ENCODE measurements at regions not wholly inside any gene's neighbourhood (a gene's known extent, or its start where the extent isn't known, plus 50 kb on each side); places are given as distances from the start of the nearest gene placed in this dataset.
"Not testable (repeated sequence)": the region's sequence is repeated elsewhere in the genome, so short reads cannot be mapped to it uniquely, and the experiment has no call there.

DNA sequence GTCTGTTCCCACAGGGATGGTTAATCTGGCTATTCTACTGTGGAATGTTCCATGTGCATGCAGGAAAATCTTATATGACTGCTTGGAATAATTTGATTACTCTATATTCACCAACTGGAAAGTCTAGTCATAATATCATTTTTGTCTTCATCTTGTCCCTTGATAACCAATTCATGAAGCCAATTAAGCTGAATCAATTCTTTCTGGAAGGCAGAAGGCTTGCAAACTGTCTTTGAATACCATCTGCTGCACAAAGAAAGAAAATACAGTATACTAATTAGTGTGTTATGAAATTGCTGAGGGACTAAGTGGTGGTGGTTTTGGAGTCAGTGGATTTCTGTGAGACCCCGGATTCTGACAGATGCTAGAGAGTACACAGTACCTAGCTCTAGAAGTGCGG lies 546.5 kb upstream of the MIS18BP1 start:
- Histone ChIP-seq H3K27ac (ENCODE audit: low read depth in 1 of 3, low read length in 2 of 3) (no peak overlapping the region), H3K36me3 (ENCODE audit: control insufficient read depth in 3 of 3, insufficient read depth in 2 of 3, low read depth in 1 of 3, low read length in 3 of 3) (no peaks in the 10 kb centered on the region), H3K27me3 (ENCODE audit: control insufficient read depth in 3 of 3, insufficient read depth in 3 of 3, low read length in 3 of 3) (no peaks in the 10 kb centered on the region), H3K4me1 (ENCODE audit: control insufficient read depth in 3 of 3, insufficient read depth in 2 of 3, low read depth in 1 of 3, low read length in 2 of 3) (no peaks in the 10 kb centered on the region), H3K4me3 (ENCODE audit: low read depth in 1 of 3, low read length in 3 of 3) (no peak overlapping the region), H3K9me3 (ENCODE audit: control insufficient read depth in 2 of 2, insufficient read depth in 1 of 2, low read depth in 1 of 2, low read length in 1 of 2) (peaks cover 0 to 7% of the 10 kb centered on the region in 2 donors)
- WGBS, 3 donors = 78 to 85% (median 83%) methylated on average over 2 of the region's 2 CpGs
- FAIRE-seq (no peak), DNase-seq (no peak)

DNA sequence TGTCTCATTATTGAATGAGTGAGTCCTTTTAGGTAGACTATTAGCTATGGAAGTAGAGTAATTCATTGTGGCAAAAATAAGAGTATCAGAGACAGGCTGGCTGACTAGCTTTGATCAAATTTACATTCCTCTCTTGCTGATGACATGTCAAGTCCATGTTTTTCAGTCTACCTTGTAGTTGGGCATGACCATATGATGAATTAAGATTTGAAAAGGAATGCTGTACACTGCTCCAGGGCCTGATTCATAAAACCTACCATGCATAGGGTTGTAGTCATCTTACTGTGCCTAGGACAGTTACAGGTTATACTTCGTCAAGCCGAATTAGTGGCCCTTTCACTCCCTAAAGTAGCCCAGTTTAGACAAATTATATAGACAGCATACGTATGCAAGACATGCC lies 545.7 kb upstream of the MIS18BP1 start:
- peaks cover 0 to 7% of the 10 kb centered on the region in 2 donors for H3K9me3 ChIP-seq (ENCODE audit: control insufficient read depth in 2 of 2, insufficient read depth in 1 of 2, low read depth in 1 of 2, low read length in 1 of 2)
- no peaks in the 10 kb centered on the region for H3K27me3 ChIP-seq (ENCODE audit: control insufficient read depth in 3 of 3, insufficient read depth in 3 of 3, low read length in 3 of 3)
- H3K27ac ChIP-seq (ENCODE audit: low read depth in 1 of 3, low read length in 2 of 3) = no peak overlapping the region
- no peak for DNase-seq
- no peaks in the 10 kb centered on the region for H3K4me1 ChIP-seq (ENCODE audit: control insufficient read depth in 3 of 3, insufficient read depth in 2 of 3, low read depth in 1 of 3, low read length in 2 of 3)
- no peak for FAIRE-seq
- H3K36me3 ChIP-seq (ENCODE audit: control insufficient read depth in 3 of 3, insufficient read depth in 2 of 3, low read depth in 1 of 3, low read length in 3 of 3) = no peaks in the 10 kb centered on the region
- 75 to 87% (median 84%) methylated on average over 3 of the region's 3 CpGs for WGBS, 3 donors
- H3K4me3 ChIP-seq (ENCODE audit: low read depth in 1 of 3, low read length in 3 of 3) = no peak overlapping the region

DNA sequence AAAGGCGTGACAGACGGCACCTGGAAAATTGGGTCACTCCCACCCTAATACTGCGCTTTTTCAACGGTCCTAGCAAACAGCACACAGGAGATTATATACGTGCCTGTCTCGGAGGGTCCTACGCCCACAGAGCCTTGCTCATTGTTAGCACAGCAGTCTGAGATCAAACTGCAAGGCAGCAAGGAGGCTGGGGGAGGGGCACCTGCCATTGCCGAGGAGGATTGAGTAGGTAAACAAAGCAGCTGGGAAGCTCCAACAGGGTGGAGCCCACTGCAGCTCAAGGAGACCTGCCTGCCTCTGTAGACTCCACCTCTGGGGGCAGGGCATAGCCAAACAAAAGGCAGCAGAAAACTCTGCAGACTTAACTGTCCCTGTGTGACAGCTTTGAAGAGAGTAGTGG lies 543.0 kb upstream of the MIS18BP1 start:
- H3K27ac ChIP-seq (ENCODE audit: low read depth in 1 of 3, low read length in 2 of 3); DNase-seq; H3K36me3 ChIP-seq (ENCODE audit: control insufficient read depth in 3 of 3, insufficient read depth in 2 of 3, low read depth in 1 of 3, low read length in 3 of 3); FAIRE-seq; H3K4me3 ChIP-seq (ENCODE audit: low read depth in 1 of 3, low read length in 3 of 3); H3K27me3 ChIP-seq (ENCODE audit: control insufficient read depth in 3 of 3, insufficient read depth in 3 of 3, low read length in 3 of 3); H3K4me1 ChIP-seq (ENCODE audit: control insufficient read depth in 3 of 3, insufficient read depth in 2 of 3, low read depth in 1 of 3, low read length in 2 of 3); H3K9me3 ChIP-seq (ENCODE audit: control insufficient read depth in 2 of 2, insufficient read depth in 1 of 2, low read depth in 1 of 2, low read length in 1 of 2): not testable (repeated sequence)
- WGBS, 3 donors = 45 to 72% (median 69%) methylated on average over 8 of the region's 8 CpGs

DNA sequence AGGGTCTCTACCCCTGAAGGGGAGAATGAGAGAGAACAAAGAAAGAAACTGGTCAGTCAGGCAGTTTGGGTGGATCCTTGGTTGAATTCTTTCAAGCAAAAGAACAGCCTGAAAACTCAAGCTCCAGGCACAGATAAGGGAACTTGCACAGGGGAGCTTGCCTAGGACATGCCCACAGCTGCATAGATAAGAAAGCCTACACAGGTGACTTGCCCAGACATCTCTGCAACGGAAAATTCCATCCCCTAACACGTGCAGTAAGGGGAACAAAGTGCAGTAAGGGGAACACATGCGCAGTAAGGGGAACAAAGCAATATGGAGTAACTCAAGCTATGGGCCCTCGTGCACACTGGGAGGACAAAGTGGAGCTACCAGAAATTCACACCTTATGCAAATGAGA lies 540.1 kb upstream of the MIS18BP1 start:
- FAIRE-seq (no peak), DNase-seq (no peak)
- Histone ChIP-seq H3K4me3 (ENCODE audit: low read depth in 1 of 3, low read length in 3 of 3) (no peak overlapping the region), H3K9me3 (ENCODE audit: control insufficient read depth in 2 of 2, insufficient read depth in 1 of 2, low read depth in 1 of 2, low read length in 1 of 2) (peaks cover 0 to 17% of the 10 kb centered on the region in 2 donors), H3K27ac (ENCODE audit: low read depth in 1 of 3, low read length in 2 of 3) (no peak overlapping the region), H3K36me3 (ENCODE audit: control insufficient read depth in 3 of 3, insufficient read depth in 2 of 3, low read depth in 1 of 3, low read length in 3 of 3) (no peaks in the 10 kb centered on the region), H3K27me3 (ENCODE audit: control insufficient read depth in 3 of 3, insufficient read depth in 3 of 3, low read length in 3 of 3) (no peaks in the 10 kb centered on the region), H3K4me1 (ENCODE audit: control insufficient read depth in 3 of 3, insufficient read depth in 2 of 3, low read depth in 1 of 3, low read length in 2 of 3) (no peaks in the 10 kb centered on the region)
- WGBS, 3 donors = 56 to 79% (median 57%) methylated on average over 4 of the region's 4 CpGs

DNA sequence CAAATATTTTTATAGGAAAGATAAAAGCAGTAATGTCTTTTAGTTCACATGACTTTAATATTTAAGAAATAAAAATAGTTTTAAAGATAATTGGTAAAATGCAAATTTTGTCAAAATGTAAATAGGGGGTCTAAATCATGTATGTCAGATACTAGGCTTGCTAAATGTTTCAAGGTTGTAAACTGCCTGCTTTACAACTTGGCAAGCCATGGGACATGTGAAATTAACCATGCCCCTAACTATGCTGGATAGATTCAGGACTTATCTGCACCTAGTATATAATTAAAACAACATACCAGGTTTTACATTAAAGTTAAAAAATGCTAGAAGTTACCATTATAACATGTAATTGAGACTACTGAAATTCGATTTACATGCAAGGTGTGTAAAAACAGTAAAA lies 537.3 kb upstream of the MIS18BP1 start:
- Histone ChIP-seq H3K27me3 (ENCODE audit: control insufficient read depth in 3 of 3, insufficient read depth in 3 of 3, low read length in 3 of 3) (no peaks in the 10 kb centered on the region), H3K36me3 (ENCODE audit: control insufficient read depth in 3 of 3, insufficient read depth in 2 of 3, low read depth in 1 of 3, low read length in 3 of 3) (no peaks in the 10 kb centered on the region), H3K9me3 (ENCODE audit: control insufficient read depth in 2 of 2, insufficient read depth in 1 of 2, low read depth in 1 of 2, low read length in 1 of 2) (peaks cover 2 to 27% of the 10 kb centered on the region in 2 donors), H3K27ac (ENCODE audit: low read depth in 1 of 3, low read length in 2 of 3) (no peak overlapping the region), H3K4me3 (ENCODE audit: low read depth in 1 of 3, low read length in 3 of 3) (no peak overlapping the region), H3K4me1 (ENCODE audit: control insufficient read depth in 3 of 3, insufficient read depth in 2 of 3, low read depth in 1 of 3, low read length in 2 of 3) (no peaks in the 10 kb centered on the region)
- WGBS, 3 donors = 52 to 66% (median 57%) methylated on average over 1 of the region's 1 CpG
- FAIRE-seq = no peak
- DNase-seq = no peak

DNA sequence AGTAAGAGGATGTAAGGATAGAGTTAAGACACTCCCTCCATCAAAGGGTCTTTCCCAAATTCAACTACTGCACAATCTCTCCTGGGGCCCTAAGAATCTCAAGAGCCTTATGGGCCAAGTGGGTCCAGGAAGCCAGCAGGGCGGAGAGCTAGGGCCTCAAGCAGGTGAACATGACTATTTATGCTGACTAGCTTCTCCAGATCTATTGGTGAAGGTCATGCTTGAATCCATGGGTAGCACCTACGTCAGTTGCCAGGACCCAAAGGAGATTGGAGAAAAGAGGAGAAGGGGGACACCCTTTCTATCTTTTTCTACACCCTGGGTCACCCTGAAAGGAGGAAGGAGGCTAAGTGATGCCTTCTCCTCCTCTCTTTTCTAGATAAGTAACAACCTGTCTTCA lies 534.2 kb upstream of the MIS18BP1 start:
- WGBS, 3 donors = 68 to 76% (median 74%) methylated on average over 2 of the region's 2 CpGs
- Histone ChIP-seq H3K9me3 (ENCODE audit: control insufficient read depth in 2 of 2, insufficient read depth in 1 of 2, low read depth in 1 of 2, low read length in 1 of 2) (peaks cover 3 to 35% of the 10 kb centered on the region in 2 donors), H3K27me3 (ENCODE audit: control insufficient read depth in 3 of 3, insufficient read depth in 3 of 3, low read length in 3 of 3) (no peaks in the 10 kb centered on the region), H3K4me1 (ENCODE audit: control insufficient read depth in 3 of 3, insufficient read depth in 2 of 3, low read depth in 1 of 3, low read length in 2 of 3) (no peaks in the 10 kb centered on the region), H3K27ac (ENCODE audit: low read depth in 1 of 3, low read length in 2 of 3) (no peak overlapping the region), H3K4me3 (ENCODE audit: low read depth in 1 of 3, low read length in 3 of 3) (no peak overlapping the region), H3K36me3 (ENCODE audit: control insufficient read depth in 3 of 3, insufficient read depth in 2 of 3, low read depth in 1 of 3, low read length in 3 of 3) (no peaks in the 10 kb centered on the region)
- no peak for DNase-seq
- no peak for FAIRE-seq

DNA sequence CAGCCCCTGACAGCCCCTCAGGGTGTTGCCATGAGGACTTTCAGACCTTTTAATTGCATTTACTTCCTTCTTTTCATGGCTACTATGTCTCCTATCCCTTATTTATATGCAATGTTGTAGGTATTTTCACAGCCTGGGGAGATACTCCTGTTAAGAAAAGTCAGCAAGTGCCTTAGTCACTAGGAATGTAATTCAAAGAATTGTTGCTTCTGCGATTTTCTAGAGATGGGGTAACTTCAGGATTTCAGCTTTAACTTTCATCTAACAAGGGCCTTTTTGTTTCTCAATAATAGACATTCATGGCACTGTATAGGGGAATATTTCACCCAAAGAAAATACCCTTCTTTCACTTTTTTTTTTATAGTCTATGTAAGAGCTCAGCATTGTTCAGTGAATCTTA lies 533.3 kb upstream of the MIS18BP1 start:
- no peak overlapping the region for H3K27ac ChIP-seq (ENCODE audit: low read depth in 1 of 3, low read length in 2 of 3)
- no peaks in the 10 kb centered on the region for H3K27me3 ChIP-seq (ENCODE audit: control insufficient read depth in 3 of 3, insufficient read depth in 3 of 3, low read length in 3 of 3)
- H3K4me1 ChIP-seq (ENCODE audit: control insufficient read depth in 3 of 3, insufficient read depth in 2 of 3, low read depth in 1 of 3, low read length in 2 of 3) = no peaks in the 10 kb centered on the region
- peaks cover 3 to 35% of the 10 kb centered on the region in 2 donors for H3K9me3 ChIP-seq (ENCODE audit: control insufficient read depth in 2 of 2, insufficient read depth in 1 of 2, low read depth in 1 of 2, low read length in 1 of 2)
- no peak overlapping the region for H3K4me3 ChIP-seq (ENCODE audit: low read depth in 1 of 3, low read length in 3 of 3)
- no peak for FAIRE-seq
- 54 to 83% (median 73%) methylated on average over 1 of the region's 1 CpG for WGBS, 3 donors
- H3K36me3 ChIP-seq (ENCODE audit: control insufficient read depth in 3 of 3, insufficient read depth in 2 of 3, low read depth in 1 of 3, low read length in 3 of 3) = no peaks in the 10 kb centered on the region
- DNase-seq = no peak

DNA sequence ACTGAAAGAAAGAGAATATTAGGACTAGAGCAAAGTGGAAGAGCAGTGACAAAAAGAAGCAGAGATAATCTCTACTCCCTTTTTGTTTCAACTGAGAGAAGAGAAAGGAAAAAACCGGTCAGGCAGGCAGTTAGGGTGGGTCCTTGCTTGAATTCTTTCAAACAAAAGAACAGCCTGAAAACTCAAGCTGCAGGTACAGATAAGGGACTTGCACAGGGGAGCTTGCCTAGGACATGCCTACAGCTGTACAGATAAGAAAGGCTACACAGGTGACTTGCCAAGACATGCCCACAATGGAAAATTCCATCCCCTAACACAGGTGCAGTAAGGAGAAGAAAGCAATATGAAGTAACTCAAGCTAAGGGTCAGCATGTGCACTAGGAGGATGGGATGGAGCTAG lies 532.2 kb upstream of the MIS18BP1 start:
- Histone ChIP-seq H3K36me3 (ENCODE audit: control insufficient read depth in 3 of 3, insufficient read depth in 2 of 3, low read depth in 1 of 3, low read length in 3 of 3) (no peaks in the 10 kb centered on the region), H3K4me3 (ENCODE audit: low read depth in 1 of 3, low read length in 3 of 3) (no peak overlapping the region), H3K27ac (ENCODE audit: low read depth in 1 of 3, low read length in 2 of 3) (no peak overlapping the region), H3K4me1 (ENCODE audit: control insufficient read depth in 3 of 3, insufficient read depth in 2 of 3, low read depth in 1 of 3, low read length in 2 of 3) (no peaks in the 10 kb centered on the region), H3K27me3 (ENCODE audit: control insufficient read depth in 3 of 3, insufficient read depth in 3 of 3, low read length in 3 of 3) (no peaks in the 10 kb centered on the region), H3K9me3 (ENCODE audit: control insufficient read depth in 2 of 2, insufficient read depth in 1 of 2, low read depth in 1 of 2, low read length in 1 of 2) (peaks cover 3 to 37% of the 10 kb centered on the region in 2 donors)
- no peak for FAIRE-seq
- WGBS, 3 donors = 39 to 69% (median 53%) methylated on average over 1 of the region's 1 CpG
- DNase-seq = no peak

DNA sequence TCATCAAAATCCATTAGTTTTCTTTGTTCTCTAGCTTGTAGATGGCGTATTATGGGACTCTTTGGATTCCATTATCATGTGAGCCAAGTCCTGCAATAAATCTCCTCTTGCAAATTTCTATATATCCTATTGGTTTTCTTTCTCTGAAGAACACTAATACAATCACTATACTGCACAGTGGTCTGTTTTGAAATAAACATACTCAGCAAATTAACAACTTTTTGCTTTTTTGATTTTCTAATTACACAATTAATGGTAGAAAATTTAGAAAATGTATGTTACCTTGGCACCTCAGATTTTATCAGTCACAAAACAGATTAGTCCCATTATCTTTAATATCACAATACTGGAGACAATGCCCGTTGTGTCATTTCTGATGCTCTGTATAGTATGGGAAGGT lies 513.2 kb upstream of the MIS18BP1 start:
- WGBS, 3 donors = 84 to 93% (median 87%) methylated on average over 2 of the region's 2 CpGs

More for the DNA sequence above, 513.2 kb upstream of the MIS18BP1 start:
- H3K4me3 ChIP-seq (ENCODE audit: low read depth in 1 of 3, low read length in 3 of 3) = no peak overlapping the region
- no peak for DNase-seq
- peaks cover 0 to 4% of the 10 kb centered on the region in 2 donors for H3K9me3 ChIP-seq (ENCODE audit: control insufficient read depth in 2 of 2, insufficient read depth in 1 of 2, low read depth in 1 of 2, low read length in 1 of 2)
- H3K36me3 ChIP-seq (ENCODE audit: control insufficient read depth in 3 of 3, insufficient read depth in 2 of 3, low read depth in 1 of 3, low read length in 3 of 3) = no peaks in the 10 kb centered on the region
- no peaks in the 10 kb centered on the region for H3K27me3 ChIP-seq (ENCODE audit: control insufficient read depth in 3 of 3, insufficient read depth in 3 of 3, low read length in 3 of 3)
- no peak for FAIRE-seq
- H3K27ac ChIP-seq (ENCODE audit: low read depth in 1 of 3, low read length in 2 of 3) = no peak overlapping the region
- no peaks in the 10 kb centered on the region for H3K4me1 ChIP-seq (ENCODE audit: control insufficient read depth in 3 of 3, insufficient read depth in 2 of 3, low read depth in 1 of 3, low read length in 2 of 3)

Data from small intestine (tissue), 7 donors.